HG02588 (cell line): ENCODE measurements at regions not wholly inside any gene's neighbourhood (a gene's known extent, or its start where the extent isn't known, plus 50 kb on each side); places are given as distances from the start of the nearest gene placed in this dataset.
"Not testable (repeated sequence)": the region's sequence is repeated elsewhere in the genome, so short reads cannot be mapped to it uniquely, and the experiment has no call there.

Experiments used
- ATAC-seq: cut with Tn5 transposase; IDR thresholded peaks from one replicate; pipeline ENCODE4 v1.9.1; 2021; ENCODE audit warnings: mild to moderate bottlenecking, moderate library complexity; ENCODE audit not compliant: unreplicated experiment

- no peak for ATAC-seq
Observed at GRCh38 chr13:62489731-62490130, 1074.1 kb upstream of the PCDH20 start.

GRCh38 chr13:62483774-62484173 lies 1068.1 kb upstream of the PCDH20 start:
- ATAC-seq = no peak

- ATAC-seq = no peak
Observed at GRCh38 chr13:62482351-62482750, 1066.7 kb upstream of the PCDH20 start.

- no peak for ATAC-seq
Observed at GRCh38 chr13:62473944-62474237, 1058.2 kb upstream of the PCDH20 start.

- ATAC-seq = no peak
Observed at GRCh38 chr13:62473190-62473943, 1057.7 kb upstream of the PCDH20 start.

- no peak for ATAC-seq
Observed at GRCh38 chr13:62453761-62454160, 1038.1 kb upstream of the PCDH20 start.

- no peak for ATAC-seq
Observed at GRCh38 chr13:62450759-62451158, 1035.1 kb upstream of the PCDH20 start.

GRCh38 chr13:62447771-62448382 lies 1032.2 kb upstream of the PCDH20 start:
- ATAC-seq = not testable (repeated sequence)

GRCh38 chr13:62444805-62445204 lies 1029.2 kb upstream of the PCDH20 start:
- ATAC-seq = no peak

GRCh38 chr13:62434081-62434480 lies 1018.4 kb upstream of the PCDH20 start:
- ATAC-seq = no peak

GRCh38 chr13:62433660-62434059 lies 1018.0 kb upstream of the PCDH20 start:
- no peak for ATAC-seq

- ATAC-seq = no peak
Observed at GRCh38 chr13:62432906-62433305, 1017.3 kb upstream of the PCDH20 start.

GRCh38 chr13:62432295-62432694 lies 1016.6 kb upstream of the PCDH20 start:
- ATAC-seq = no peak

GRCh38 chr13:62431852-62432251 lies 1016.2 kb upstream of the PCDH20 start:
- no peak for ATAC-seq

- no peak for ATAC-seq
Observed at GRCh38 chr13:62418872-62419271, 1003.2 kb upstream of the PCDH20 start.

GRCh38 chr13:62418376-62418775 lies 1002.7 kb upstream of the PCDH20 start:
- ATAC-seq = no peak

- ATAC-seq = no peak
Observed at GRCh38 chr13:62407871-62408270, 992.2 kb upstream of the PCDH20 start.

- no peak for ATAC-seq
Observed at GRCh38 chr13:62388515-62388914, 972.9 kb upstream of the PCDH20 start.

- ATAC-seq = no peak
Observed at GRCh38 chr13:62387647-62388046, 972.0 kb upstream of the PCDH20 start.

GRCh38 chr13:62379241-62379640 lies 963.6 kb upstream of the PCDH20 start:
- ATAC-seq = not testable (repeated sequence)

- no peak for ATAC-seq
Observed at GRCh38 chr13:62377838-62378237, 962.2 kb upstream of the PCDH20 start.

GRCh38 chr13:62375653-62376052 lies 960.0 kb upstream of the PCDH20 start:
- no peak for ATAC-seq

- no peak for ATAC-seq
Observed at GRCh38 chr13:62371737-62372136, 956.1 kb upstream of the PCDH20 start.
